Gastroesophageal sphincter (tissue), 4 donors: ENCODE measurements at regions not wholly inside any gene's neighbourhood (a gene's known extent, or its start where the extent isn't known, plus 50 kb on each side); places are given as distances from the start of the nearest gene placed in this dataset.

Source experiments
- ATAC-seq: fragments of 150-250 bp; one replicate; pipeline ENCODE4 v1.9.1; 2016; ENCODE audit warnings: mild to moderate bottlenecking, moderate library complexity
- H3K27ac ChIP-seq, 4 donors: fragments of 200-600 bp; sonication (generic) in 3 of 4; 1 replicate in 3 of 4; 2 replicates in 1 of 4; pipeline ENCODE4 v1.5.1; 2016 to 2019
- H3K27me3 ChIP-seq: fragments of 200-600 bp; sonication (generic); one replicate; pipeline ENCODE4 v1.5.1; 2019
- H3K36me3 ChIP-seq, 2 donors: fragments of 200-600 bp; sonication (generic); one replicate each; pipeline ENCODE4 v1.5.1; 2019; ENCODE audit warnings: control low read depth in 1 of 2
- H3K4me1 ChIP-seq, 3 donors: fragments of 200-600 bp; sonication (generic); 1 replicate in 2 of 3; 2 replicates in 1 of 3; pipeline ENCODE4 v1.5.1; 2016 to 2019; ENCODE audit warnings: control low read depth in 2 of 3
- H3K4me3 ChIP-seq, 2 donors: fragments of 200-600 bp; sonication (generic); one replicate each; pipeline ENCODE4 v1.5.1; 2019; ENCODE audit warnings: mild to moderate bottlenecking in 1 of 2, moderate library complexity in 1 of 2
- H3K9me3 ChIP-seq, 3 donors: fragments of 200-600 bp; sonication (generic); one replicate each; pipeline ENCODE4 v1.5.1; 2017 to 2019; ENCODE audit warnings: control low read depth in 2 of 3
- EP300 ChIP-seq: sonication (generic); formaldehyde crosslinking; IDR thresholded peaks from one replicate; pipeline ENCODE4 v1.6.1; 2017; ENCODE audit warnings: antibody characterized with exemption, mild to moderate bottlenecking
- POLR2A ChIP-seq, 2 donors: fragments of 450-650 bp; IDR thresholded peaks; one replicate each; pipeline ENCODE4 v1.6.1; 2017; ENCODE audit warnings: antibody characterized with exemption in 2 of 2, mild to moderate bottlenecking in 2 of 2, moderate library complexity in 1 of 2
- POLR2AphosphoS5 ChIP-seq: sonication (generic); formaldehyde crosslinking; IDR thresholded peaks from one replicate; pipeline ENCODE4 v1.6.1; 2017; ENCODE audit warnings: antibody characterized with exemption
- WGBS, 2 donors: methylation state at CpG; one replicate each; pipeline ENCODE4 v1.1.5; 2018; ENCODE audit warnings: low coverage in 1 of 2; 5-methylcytosine and 5-hydroxymethylcytosine counted together
- TF ChIP-seq, protein P1 (sequence below), 4 experiments: fragments of 200-600 bp in 2 of 4; fragments of 450-650 bp in 2 of 4; sonication (generic) in 1 of 4; IDR thresholded peaks; one replicate each; pipeline ENCODE4 v1.5.1; 2017 to 2019; ENCODE audit warnings: antibody characterized with exemption in 4 of 4, mild to moderate bottlenecking in 2 of 4, moderate library complexity in 2 of 4

- H3K4me1 ChIP-seq, result no peaks in the 10 kb centered on the region
- no peak for ATAC-seq
- peaks cover 0 to 17% of the 10 kb centered on the region in 2 donors for H3K36me3 ChIP-seq
- WGBS, 2 donors, result 80 to 96% methylated on average over 1 to 3 of the region's 3 CpGs
- H3K4me3 ChIP-seq, result no peak overlapping the region
- TF ChIP-seq POLR2AphosphoS5 (no peak), EP300 (no peak), POLR2A (IDR thresholded peaks at IDR 0.05) (no peak)
- TF ChIP-seq, protein P1, sequence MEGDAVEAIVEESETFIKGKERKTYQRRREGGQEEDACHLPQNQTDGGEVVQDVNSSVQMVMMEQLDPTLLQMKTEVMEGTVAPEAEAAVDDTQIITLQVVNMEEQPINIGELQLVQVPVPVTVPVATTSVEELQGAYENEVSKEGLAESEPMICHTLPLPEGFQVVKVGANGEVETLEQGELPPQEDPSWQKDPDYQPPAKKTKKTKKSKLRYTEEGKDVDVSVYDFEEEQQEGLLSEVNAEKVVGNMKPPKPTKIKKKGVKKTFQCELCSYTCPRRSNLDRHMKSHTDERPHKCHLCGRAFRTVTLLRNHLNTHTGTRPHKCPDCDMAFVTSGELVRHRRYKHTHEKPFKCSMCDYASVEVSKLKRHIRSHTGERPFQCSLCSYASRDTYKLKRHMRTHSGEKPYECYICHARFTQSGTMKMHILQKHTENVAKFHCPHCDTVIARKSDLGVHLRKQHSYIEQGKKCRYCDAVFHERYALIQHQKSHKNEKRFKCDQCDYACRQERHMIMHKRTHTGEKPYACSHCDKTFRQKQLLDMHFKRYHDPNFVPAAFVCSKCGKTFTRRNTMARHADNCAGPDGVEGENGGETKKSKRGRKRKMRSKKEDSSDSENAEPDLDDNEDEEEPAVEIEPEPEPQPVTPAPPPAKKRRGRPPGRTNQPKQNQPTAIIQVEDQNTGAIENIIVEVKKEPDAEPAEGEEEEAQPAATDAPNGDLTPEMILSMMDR (IDR thresholded peaks at IDR 0.05), result no peak
- no peaks in the 10 kb centered on the region for H3K27me3 ChIP-seq
- peaks cover 0 to 14% (median 0%) of the 10 kb centered on the region in 3 donors for H3K9me3 ChIP-seq
- H3K27ac ChIP-seq, result no peak overlapping the region
Observed at GRCh38 chr5:145433077-145433476, 402.1 kb downstream of the PRELID2 start.

DNA sequence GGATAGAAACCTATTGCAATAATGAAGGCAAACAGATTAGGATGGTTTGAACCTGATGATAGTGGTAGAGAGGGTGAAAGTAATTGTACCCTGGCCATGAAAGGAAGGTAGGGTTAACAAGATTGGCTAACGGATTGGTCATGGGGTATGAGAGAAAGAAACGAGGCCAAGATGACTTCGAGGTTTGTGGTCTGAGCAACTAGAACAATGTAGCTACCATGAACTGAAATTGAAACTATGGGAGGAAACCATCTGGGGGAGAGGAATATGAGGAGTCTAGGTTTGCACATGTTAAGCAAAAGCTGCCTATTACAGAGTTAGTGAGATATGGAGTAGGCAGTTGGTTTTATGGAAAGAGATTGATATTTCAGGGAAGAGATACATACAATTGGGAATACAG lies 406.0 kb downstream of the PRELID2 start:
- H3K4me3 ChIP-seq, result no peak overlapping the region
- peaks cover 0 to 4% (median 0%) of the 10 kb centered on the region in 3 donors for H3K9me3 ChIP-seq
- no peaks in the 10 kb centered on the region for H3K4me1 ChIP-seq
- H3K27me3 ChIP-seq, result no peaks in the 10 kb centered on the region
- ATAC-seq, result no peak
- H3K27ac ChIP-seq, result no peak overlapping the region
- TF ChIP-seq, protein P1 (IDR thresholded peaks at IDR 0.05), result no peak
- TF ChIP-seq POLR2AphosphoS5, result no peak
- no peak for TF ChIP-seq POLR2A (IDR thresholded peaks at IDR 0.05)
- TF ChIP-seq EP300, result no peak
- 75 to 85% methylated on average over 3 of the region's 3 CpGs for WGBS, 2 donors
- H3K36me3 ChIP-seq, result no peaks in the 10 kb centered on the region

- no peaks in the 10 kb centered on the region for H3K27me3 ChIP-seq
- 100% methylated on average over 1 of the region's 1 CpG for WGBS, 2 donors
- H3K36me3 ChIP-seq, result peaks cover 0 to 5% of the 10 kb centered on the region in 2 donors
- H3K4me1 ChIP-seq, result no peaks in the 10 kb centered on the region
- H3K27ac ChIP-seq, result no peak overlapping the region
- no peak for ATAC-seq
- TF ChIP-seq POLR2A (IDR thresholded peaks at IDR 0.05) (no peak), POLR2AphosphoS5 (no peak), EP300 (no peak)
- TF ChIP-seq, protein P1 (IDR thresholded peaks at IDR 0.05), result no peak
- H3K9me3 ChIP-seq, result peaks cover 0 to 65% (median 0%) of the 10 kb centered on the region in 3 donors
- H3K4me3 ChIP-seq, result no peak overlapping the region
Observed at GRCh38 chr5:145408048-145408341, 427.1 kb downstream of the PRELID2 start.

GRCh38 chr5:145407300-145408047 lies 427.7 kb downstream of the PRELID2 start:
- no peak for ATAC-seq
- H3K27me3 ChIP-seq, result no peaks in the 10 kb centered on the region
- H3K9me3 ChIP-seq, result peaks cover 0 to 61% (median 0%) of the 10 kb centered on the region in 3 donors
- H3K36me3 ChIP-seq, result peaks cover 0 to 5% of the 10 kb centered on the region in 2 donors
- no peak for TF ChIP-seq POLR2AphosphoS5
- TF ChIP-seq EP300, result no peak
- TF ChIP-seq, protein P1 (IDR thresholded peaks at IDR 0.05), result no peak
- TF ChIP-seq POLR2A (IDR thresholded peaks at IDR 0.05), result no peak
- H3K27ac ChIP-seq, result no peak overlapping the region
- no peak overlapping the region for H3K4me3 ChIP-seq
- 83 to 84% methylated on average over 1 to 2 of the region's 2 CpGs for WGBS, 2 donors
- no peaks in the 10 kb centered on the region for H3K4me1 ChIP-seq

DNA sequence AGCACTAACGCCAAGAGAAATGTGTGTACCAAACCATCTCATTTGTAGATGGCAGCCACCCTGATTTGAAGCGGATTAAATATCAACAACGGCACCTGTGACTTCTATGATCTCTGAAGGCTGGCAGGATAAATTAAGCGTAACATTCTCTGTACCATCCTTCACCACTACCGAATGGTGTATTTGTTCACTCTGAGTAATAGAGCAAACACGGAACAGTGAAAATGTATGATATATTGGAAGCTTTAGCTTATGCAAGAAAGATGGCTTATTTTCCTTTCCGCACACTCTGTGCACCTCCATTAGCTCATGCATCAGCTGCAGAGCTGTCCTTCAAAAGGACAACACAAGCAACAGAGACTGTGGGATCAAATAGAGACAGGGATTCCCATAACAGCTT lies 431.1 kb downstream of the PRELID2 start:
- H3K4me3 ChIP-seq, result no peak overlapping the region
- H3K36me3 ChIP-seq, result peaks cover 0 to 5% of the 10 kb centered on the region in 2 donors
- no peaks in the 10 kb centered on the region for H3K4me1 ChIP-seq
- TF ChIP-seq POLR2AphosphoS5 (no peak), EP300 (no peak), POLR2A (IDR thresholded peaks at IDR 0.05) (no peak)
- TF ChIP-seq, protein P1 (IDR thresholded peaks at IDR 0.05), result no peak
- H3K27me3 ChIP-seq, result no peaks in the 10 kb centered on the region
- no peak overlapping the region for H3K27ac ChIP-seq
- no peak for ATAC-seq
- WGBS, 2 donors, result 63 to 88% methylated on average over 4 to 7 of the region's 7 CpGs
- peaks cover 0 to 26% (median 0%) of the 10 kb centered on the region in 3 donors for H3K9me3 ChIP-seq
